Large intestine (tissue), 3 donors: ENCODE measurements at regions not wholly inside any gene's neighbourhood (a gene's known extent, or its start where the extent isn't known, plus 50 kb on each side); places are given as distances from the start of the nearest gene placed in this dataset.

Experiments
- DNase-seq, 2 donors: peaks; one replicate each; pipeline versions ENCODE4 v3.0.0 to v3.0.0-alpha.2; 2013
- H3K27ac ChIP-seq: one replicate; pipeline ENCODE4 v1.5.1; 2013; ENCODE audit warnings: low read length
- H3K27me3 ChIP-seq: 2 replicates; pipeline ENCODE4 v1.6.1; 2013; ENCODE audit warnings: low read length; ENCODE audit not compliant: control insufficient read depth, insufficient read depth
- H3K36me3 ChIP-seq: 2 replicates; pipeline ENCODE4 v1.6.1; 2013; ENCODE audit warnings: low read length; ENCODE audit not compliant: control insufficient read depth, insufficient read depth
- H3K4me1 ChIP-seq: one replicate; pipeline ENCODE4 v1.6.1; 2013; ENCODE audit warnings: low read length; ENCODE audit not compliant: control insufficient read depth, insufficient read depth
- H3K4me3 ChIP-seq: one replicate; pipeline ENCODE4 v1.5.1; 2013; ENCODE audit warnings: low read length
- H3K9me3 ChIP-seq: one replicate; pipeline ENCODE4 v1.6.1; 2013; ENCODE audit warnings: mild to moderate bottlenecking, low read depth, low read length, moderate library complexity; ENCODE audit not compliant: control insufficient read depth
- WGBS: methylation state at CpG from one replicate; pipeline ENCODE4 v1.1.5; 2013; ENCODE audit warnings: low lambda C conversion rate; ENCODE audit not compliant: insufficient coverage; 5-methylcytosine and 5-hydroxymethylcytosine counted together

- H3K4me1 ChIP-seq = no peaks in the 10 kb centered on the region
- H3K9me3 ChIP-seq = no peaks in the 10 kb centered on the region
- no peak overlapping the region for H3K4me3 ChIP-seq
- H3K27me3 ChIP-seq = no peaks in the 10 kb centered on the region
- H3K27ac ChIP-seq = no peak overlapping the region
- WGBS = 100% methylated on average over 2 of the region's 5 CpGs
- H3K36me3 ChIP-seq = no peaks in the 10 kb centered on the region
- DNase-seq = no peak
Observed at GRCh38 chr5:123752552-123753179, 240.7 kb downstream of the CSNK1G3 start.

GRCh38 chr5:123751670-123752069, 239.7 kb downstream of the CSNK1G3 start:
- no peaks in the 10 kb centered on the region for H3K4me1 ChIP-seq
- H3K27me3 ChIP-seq = no peaks in the 10 kb centered on the region
- no peak overlapping the region for H3K27ac ChIP-seq
- H3K9me3 ChIP-seq = no peaks in the 10 kb centered on the region
- H3K4me3 ChIP-seq = no peak overlapping the region
- WGBS = 94% methylated on average over 3 of the region's 3 CpGs
- DNase-seq = no peak
- H3K36me3 ChIP-seq = no peaks in the 10 kb centered on the region

- Histone ChIP-seq H3K4me3 (no peak overlapping the region), H3K4me1 (no peaks in the 10 kb centered on the region), H3K27ac (no peak overlapping the region), H3K27me3 (no peaks in the 10 kb centered on the region), H3K9me3 (no peaks in the 10 kb centered on the region), H3K36me3 (no peaks in the 10 kb centered on the region)
- WGBS = 90% methylated on average over 1 of the region's 1 CpG
- no peak for DNase-seq
Observed at GRCh38 chr5:123748239-123748638, 236.3 kb downstream of the CSNK1G3 start.

GRCh38 chr5:123746683-123747360, 234.8 kb downstream of the CSNK1G3 start:
- H3K4me3 ChIP-seq = no peak overlapping the region
- no peaks in the 10 kb centered on the region for H3K9me3 ChIP-seq
- no peak overlapping the region for H3K27ac ChIP-seq
- H3K36me3 ChIP-seq = no peaks in the 10 kb centered on the region
- no peak for DNase-seq
- WGBS = no CpG with 5 or more reads among the region's 3 CpGs
- no peaks in the 10 kb centered on the region for H3K27me3 ChIP-seq
- H3K4me1 ChIP-seq = no peaks in the 10 kb centered on the region

- H3K27ac ChIP-seq = no peak overlapping the region
- H3K9me3 ChIP-seq = no peaks in the 10 kb centered on the region
- no peak for DNase-seq
- no CpG with 5 or more reads among the region's 1 CpG for WGBS
- no peaks in the 10 kb centered on the region for H3K27me3 ChIP-seq
- H3K4me3 ChIP-seq = no peak overlapping the region
- no peaks in the 10 kb centered on the region for H3K4me1 ChIP-seq
- no peaks in the 10 kb centered on the region for H3K36me3 ChIP-seq
Observed at GRCh38 chr5:123743990-123744583, 232.1 kb downstream of the CSNK1G3 start.

- Histone ChIP-seq H3K36me3 (no peaks in the 10 kb centered on the region), H3K9me3 (no peaks in the 10 kb centered on the region), H3K27ac (no peak overlapping the region), H3K4me1 (no peaks in the 10 kb centered on the region), H3K27me3 (no peaks in the 10 kb centered on the region), H3K4me3 (no peak overlapping the region)
- no CpG with 5 or more reads among the region's 1 CpG for WGBS
- DNase-seq = no peak
Observed at GRCh38 chr5:123735384-123735783, 223.4 kb downstream of the CSNK1G3 start.

GRCh38 chr5:123732257-123732656, 220.3 kb downstream of the CSNK1G3 start:
- no peak overlapping the region for H3K27ac ChIP-seq
- no peaks in the 10 kb centered on the region for H3K27me3 ChIP-seq
- H3K4me1 ChIP-seq = no peaks in the 10 kb centered on the region
- no peaks in the 10 kb centered on the region for H3K9me3 ChIP-seq
- WGBS = no CpG with 5 or more reads among the region's 1 CpG
- no peak for DNase-seq
- no peaks in the 10 kb centered on the region for H3K36me3 ChIP-seq
- no peak overlapping the region for H3K4me3 ChIP-seq

- Histone ChIP-seq H3K4me3 (no peak overlapping the region), H3K4me1 (no peaks in the 10 kb centered on the region), H3K36me3 (no peaks in the 10 kb centered on the region), H3K27me3 (no peaks in the 10 kb centered on the region), H3K27ac (no peak overlapping the region), H3K9me3 (no peaks in the 10 kb centered on the region)
- WGBS = 100% methylated on average over 2 of the region's 3 CpGs
- DNase-seq = no peak
Observed at GRCh38 chr5:123722451-123722850, 210.5 kb downstream of the CSNK1G3 start.

- Histone ChIP-seq H3K36me3 (no peaks in the 10 kb centered on the region), H3K9me3 (no peaks in the 10 kb centered on the region), H3K27ac (no peak overlapping the region), H3K4me3 (no peak overlapping the region), H3K4me1 (no peaks in the 10 kb centered on the region), H3K27me3 (no peaks in the 10 kb centered on the region)
- WGBS = 100% methylated on average over 1 of the region's 4 CpGs
- DNase-seq = no peak
Observed at GRCh38 chr5:123721675-123722276, 209.8 kb downstream of the CSNK1G3 start.

- Histone ChIP-seq H3K9me3 (no peaks in the 10 kb centered on the region), H3K27ac (no peak overlapping the region), H3K4me1 (no peaks in the 10 kb centered on the region), H3K27me3 (no peaks in the 10 kb centered on the region), H3K4me3 (no peak overlapping the region), H3K36me3 (no peaks in the 10 kb centered on the region)
- 80% methylated on average over 1 of the region's 5 CpGs for WGBS
- no peak for DNase-seq
Observed at GRCh38 chr5:123720955-123721354, 209.0 kb downstream of the CSNK1G3 start.
